ENCODE measurements at regions not wholly inside any gene's neighbourhood (a gene's known extent, or its start where the extent isn't known, plus 50 kb on each side); places are given as distances from the start of the nearest gene placed in this dataset.

- DNase-seq (ENCODE audit: extremely low spot score), result no peak
- ChIA-PET POLR2A (no interaction called here), CTCF (no interaction called here)
- TF ChIP-seq SUZ12 (IDR thresholded peaks at IDR 0.05), result no peak
- no peak for TF ChIP-seq ARNT (IDR thresholded peaks at IDR 0.05)
- no peak for TF ChIP-seq ZNF384 (IDR thresholded peaks at IDR 0.05)
- TF ChIP-seq FOXM1 (IDR thresholded peaks at IDR 0.05; ENCODE audit: borderline replicate concordance), result no peak
- no peak for TF ChIP-seq LEF1 (IDR thresholded peaks at IDR 0.05; ENCODE audit: borderline replicate concordance)
- no peak for TF ChIP-seq FOXA1 (IDR thresholded peaks at IDR 0.05)
- TF ChIP-seq BHLHE40 (IDR thresholded peaks at IDR 0.05; ENCODE audit: borderline replicate concordance), result no peak
- TF ChIP-seq ELF4 (IDR thresholded peaks at IDR 0.05), result no peak
- TF ChIP-seq SP1 (IDR thresholded peaks at IDR 0.05), result no peak
Observed at GRCh38 chr17:73877962-73878361, 233.7 kb upstream of the SDK2 start.

- ChIA-PET POLR2A (no interaction called here), CTCF (no interaction called here)
- no peak for DNase-seq (ENCODE audit: extremely low spot score)
- no peak for TF ChIP-seq FOXA1 (IDR thresholded peaks at IDR 0.05)
- no peak for TF ChIP-seq L3MBTL2 (conservative IDR thresholded peaks at IDR 0.05)
- no peak for TF ChIP-seq CTBP1 (IDR thresholded peaks at IDR 0.05; ENCODE audit: borderline replicate concordance)
- TF ChIP-seq NFRKB (IDR thresholded peaks at IDR 0.05), result no peak
- TF ChIP-seq LEF1 (IDR thresholded peaks at IDR 0.05; ENCODE audit: borderline replicate concordance), result no peak
- no peak for TF ChIP-seq TARDBP (IDR thresholded peaks at IDR 0.05)
- no peak for TF ChIP-seq ARNT (IDR thresholded peaks at IDR 0.05)
Observed at GRCh38 chr17:73878923-73879322, 234.7 kb upstream of the SDK2 start.

GRCh38 chr17:73879987-73880386, 235.7 kb upstream of the SDK2 start:
- ChIA-PET CTCF (no interaction called here), POLR2A (no interaction called here)
- no peak for DNase-seq (ENCODE audit: extremely low spot score)
- TF ChIP-seq SUZ12 (IDR thresholded peaks at IDR 0.05) (no peak), ZNF384 (IDR thresholded peaks at IDR 0.05) (no peak), LEF1 (IDR thresholded peaks at IDR 0.05; ENCODE audit: borderline replicate concordance) (no peak), FOXA1 (IDR thresholded peaks at IDR 0.05) (no peak), BHLHE40 (IDR thresholded peaks at IDR 0.05; ENCODE audit: borderline replicate concordance) (no peak)

GRCh38 chr17:73882590-73882989, 238.3 kb upstream of the SDK2 start:
- DNase-seq (ENCODE audit: extremely low spot score), result no peak
- TF ChIP-seq FOXM1 (IDR thresholded peaks at IDR 0.05; ENCODE audit: borderline replicate concordance) (no peak), LEF1 (IDR thresholded peaks at IDR 0.05; ENCODE audit: borderline replicate concordance) (no peak), CTBP1 (IDR thresholded peaks at IDR 0.05; ENCODE audit: borderline replicate concordance) (no peak)
- ChIA-PET POLR2A (no interaction called here), CTCF (no interaction called here)

GRCh38 chr17:73883175-73883574, 238.9 kb upstream of the SDK2 start:
- ChIA-PET POLR2A (no interaction called here), CTCF (no interaction called here)
- no peak for TF ChIP-seq FOXM1 (IDR thresholded peaks at IDR 0.05; ENCODE audit: borderline replicate concordance)
- no peak for TF ChIP-seq ZNF384 (IDR thresholded peaks at IDR 0.05)
- no peak for TF ChIP-seq HDGF (IDR thresholded peaks at IDR 0.05; ENCODE audit: borderline replicate concordance)
- TF ChIP-seq PKNOX1 (IDR thresholded peaks at IDR 0.05), result no peak
- TF ChIP-seq L3MBTL2 (conservative IDR thresholded peaks at IDR 0.05), result no peak
- no peak for TF ChIP-seq CTBP1 (IDR thresholded peaks at IDR 0.05; ENCODE audit: borderline replicate concordance)
- no peak for TF ChIP-seq FOXA1 (IDR thresholded peaks at IDR 0.05)
- TF ChIP-seq NFRKB (IDR thresholded peaks at IDR 0.05), result no peak
- TF ChIP-seq SP1 (IDR thresholded peaks at IDR 0.05), result no peak
- no peak for TF ChIP-seq SUZ12 (IDR thresholded peaks at IDR 0.05)
- no peak for DNase-seq (ENCODE audit: extremely low spot score)

GRCh38 chr17:73887739-73888138, 243.5 kb upstream of the SDK2 start:
- no peak for DNase-seq (ENCODE audit: extremely low spot score)
- no peak for TF ChIP-seq PKNOX1 (IDR thresholded peaks at IDR 0.05)
- no peak for TF ChIP-seq NFRKB (IDR thresholded peaks at IDR 0.05)
- no peak for TF ChIP-seq ELF4 (IDR thresholded peaks at IDR 0.05)
- no peak for TF ChIP-seq FOXK2 (IDR thresholded peaks at IDR 0.05)
- no peak for TF ChIP-seq ARNT (IDR thresholded peaks at IDR 0.05)
- no peak for TF ChIP-seq BHLHE40 (IDR thresholded peaks at IDR 0.05; ENCODE audit: borderline replicate concordance)
- no peak for TF ChIP-seq FOXA1 (IDR thresholded peaks at IDR 0.05)
- TF ChIP-seq CTBP1 (IDR thresholded peaks at IDR 0.05; ENCODE audit: borderline replicate concordance), result no peak
- TF ChIP-seq TARDBP (IDR thresholded peaks at IDR 0.05), result no peak
- ChIA-PET POLR2A (no interaction called here), CTCF (interaction anchor here (1.0 kb wide), 1 partner anchor 67 kb away, joined by 3 read pairs; no protein-coding TSS in a partner anchor)

GRCh38 chr17:73888862-73889261, 244.6 kb upstream of the SDK2 start:
- ChIA-PET CTCF (no interaction called here), POLR2A (no interaction called here)
- no peak for TF ChIP-seq SUZ12 (IDR thresholded peaks at IDR 0.05)
- DNase-seq (ENCODE audit: extremely low spot score), result no peak

- TF ChIP-seq FOXK2 (IDR thresholded peaks at IDR 0.05), result no peak
- no peak for TF ChIP-seq PKNOX1 (IDR thresholded peaks at IDR 0.05)
- no peak for TF ChIP-seq L3MBTL2 (conservative IDR thresholded peaks at IDR 0.05)
- TF ChIP-seq ZNF384 (IDR thresholded peaks at IDR 0.05), result no peak
- TF ChIP-seq CTBP1 (IDR thresholded peaks at IDR 0.05; ENCODE audit: borderline replicate concordance), result no peak
- no peak for TF ChIP-seq HDGF (IDR thresholded peaks at IDR 0.05; ENCODE audit: borderline replicate concordance)
- no peak for TF ChIP-seq ARNT (IDR thresholded peaks at IDR 0.05)
- no peak for TF ChIP-seq SUZ12 (IDR thresholded peaks at IDR 0.05)
- TF ChIP-seq SP1 (IDR thresholded peaks at IDR 0.05), result no peak
- no peak for TF ChIP-seq NFRKB (IDR thresholded peaks at IDR 0.05)
- TF ChIP-seq BHLHE40 (IDR thresholded peaks at IDR 0.05; ENCODE audit: borderline replicate concordance), result no peak
- no peak for TF ChIP-seq FOXM1 (IDR thresholded peaks at IDR 0.05; ENCODE audit: borderline replicate concordance)
- ChIA-PET POLR2A (no interaction called here), CTCF (no interaction called here)
- no peak for DNase-seq (ENCODE audit: extremely low spot score)
Observed at GRCh38 chr17:73889439-73889838, 245.2 kb upstream of the SDK2 start.

All from HEK293T (cell line).